Prostate gland (tissue), 2 donors: ENCODE measurements at regions not wholly inside any gene's neighbourhood (a gene's known extent, or its start where the extent isn't known, plus 50 kb on each side); places are given as distances from the start of the nearest gene placed in this dataset.

Source experiments
- DNase-seq: peaks from one replicate; pipeline ENCODE4 v3.0.0-alpha.2; 2019; ENCODE audit warnings: low spot score
- H3K27ac ChIP-seq, 2 donors: fragments of 200-600 bp; sonication (generic); 2 replicates each; pipeline ENCODE4 v1.5.1; 2017 to 2019
- H3K27me3 ChIP-seq: fragments of 200-600 bp; sonication (generic); replicated peaks from 2 replicates; pipeline ENCODE4 v1.5.1; 2019; ENCODE audit not compliant: insufficient read depth
- H3K36me3 ChIP-seq, 2 donors: fragments of 200-600 bp; sonication (generic); 1 replicate in 1 of 2; 2 replicates in 1 of 2; pipeline versions ENCODE4 v1.5.1 to v1.8.1; 2017 to 2019
- H3K4me1 ChIP-seq: fragments of 200-600 bp; sonication (generic); replicated peaks from 2 replicates; pipeline ENCODE4 v1.5.1; 2019
- H3K4me3 ChIP-seq, 2 donors: fragments of 200-600 bp; sonication (generic); 2 replicates each; pipeline ENCODE4 v1.5.1; 2017 to 2019
- H3K9me3 ChIP-seq: fragments of 200-600 bp; sonication (generic); 2 replicates; pipeline ENCODE4 v1.5.1; 2017
- CTCF ChIP-seq, 4 experiments: fragments of 200-600 bp in 2 of 4; fragments of 450-650 bp in 2 of 4; sonication (generic) in 2 of 4; IDR thresholded peaks; 1 replicate in 3 of 4; 2 replicates in 1 of 4; pipeline ENCODE4 v1.5.1; 2016 to 2019; ENCODE audit warnings: antibody characterized with exemption in 4 of 4, mild to moderate bottlenecking in 2 of 4, moderate library complexity in 2 of 4
- POLR2A ChIP-seq: fragments of 450-650 bp; IDR thresholded peaks from one replicate; pipeline ENCODE4 v1.6.1; 2016; ENCODE audit warnings: antibody characterized with exemption, mild to moderate bottlenecking
- POLR2AphosphoS5 ChIP-seq: sonication (generic); formaldehyde crosslinking; IDR thresholded peaks from one replicate; pipeline ENCODE4 v1.6.1; 2017; ENCODE audit warnings: antibody characterized with exemption
- WGBS: methylation state at CpG from one replicate; pipeline ENCODE4 v1.1.5; 2018; 5-methylcytosine and 5-hydroxymethylcytosine counted together
- intact Hi-C: fragments of 100-400 bp; cut with DNase I; formaldehyde crosslinking; loops from one replicate; pipeline ENCODE4 v1.14.2; 2022

- TF ChIP-seq CTCF (IDR thresholded peaks at IDR 0.05) = no peak
- no peak for TF ChIP-seq POLR2AphosphoS5
- TF ChIP-seq POLR2A = no peak
- intact Hi-C loops = no loop called here
These were observed 54.7 kb upstream of the CAB39 start for GRCh38 chr2:230657906-230658305.

DNA sequence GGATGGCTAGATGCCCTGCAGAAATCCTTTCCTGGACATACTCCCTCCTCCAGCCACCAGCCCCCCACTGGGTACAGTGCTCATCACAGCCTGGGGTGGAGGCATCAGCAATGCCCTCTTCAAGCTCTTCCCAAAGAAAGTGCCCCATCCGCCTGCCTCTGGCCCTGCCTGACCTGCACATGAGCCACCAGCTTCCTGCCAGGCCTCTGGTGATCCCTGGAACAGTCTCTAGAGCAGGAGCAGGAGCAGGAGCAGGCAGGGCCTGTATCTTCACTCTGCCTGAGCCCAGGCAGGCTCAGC is 54.1 kb upstream of the CAB39 start:
- intact Hi-C loops = no loop called here
- Histone ChIP-seq H3K4me3 (no peak overlapping the region), H3K36me3 (no peaks in the 10 kb centered on the region), H3K27me3 (no peaks in the 10 kb centered on the region), H3K27ac (no peak overlapping the region), H3K4me1 (no peaks in the 10 kb centered on the region), H3K9me3 (no peaks in the 10 kb centered on the region)
- DNase-seq = no peak
- TF ChIP-seq CTCF (IDR thresholded peaks at IDR 0.05) (no peak), POLR2A (no peak), POLR2AphosphoS5 (no peak)
- WGBS = 80% methylated on average over 1 of the region's 1 CpG

More at GRCh38 chr2:230657906-230658305, 54.7 kb upstream of the CAB39 start:
- Histone ChIP-seq H3K27me3 (no peaks in the 10 kb centered on the region), H3K27ac (no peak overlapping the region), H3K4me3 (no peak overlapping the region), H3K4me1 (no peaks in the 10 kb centered on the region), H3K36me3 (no peaks in the 10 kb centered on the region), H3K9me3 (no peaks in the 10 kb centered on the region)
- 97% methylated on average over 10 of the region's 10 CpGs for WGBS
- no peak for DNase-seq

- TF ChIP-seq CTCF (IDR thresholded peaks at IDR 0.05) (no peak), POLR2A (no peak), POLR2AphosphoS5 (no peak)
- no peak for DNase-seq
- no peak overlapping the region for H3K27ac ChIP-seq
- H3K9me3 ChIP-seq = no peaks in the 10 kb centered on the region
- no peaks in the 10 kb centered on the region for H3K36me3 ChIP-seq
- H3K4me1 ChIP-seq = no peaks in the 10 kb centered on the region
- 81% methylated on average over 11 of the region's 11 CpGs for WGBS
- H3K27me3 ChIP-seq = no peaks in the 10 kb centered on the region
- intact Hi-C loops = no loop called here
- H3K4me3 ChIP-seq = no peak overlapping the region
These were observed 53.6 kb upstream of the CAB39 start for GRCh38 chr2:230658877-230659652.

DNA sequence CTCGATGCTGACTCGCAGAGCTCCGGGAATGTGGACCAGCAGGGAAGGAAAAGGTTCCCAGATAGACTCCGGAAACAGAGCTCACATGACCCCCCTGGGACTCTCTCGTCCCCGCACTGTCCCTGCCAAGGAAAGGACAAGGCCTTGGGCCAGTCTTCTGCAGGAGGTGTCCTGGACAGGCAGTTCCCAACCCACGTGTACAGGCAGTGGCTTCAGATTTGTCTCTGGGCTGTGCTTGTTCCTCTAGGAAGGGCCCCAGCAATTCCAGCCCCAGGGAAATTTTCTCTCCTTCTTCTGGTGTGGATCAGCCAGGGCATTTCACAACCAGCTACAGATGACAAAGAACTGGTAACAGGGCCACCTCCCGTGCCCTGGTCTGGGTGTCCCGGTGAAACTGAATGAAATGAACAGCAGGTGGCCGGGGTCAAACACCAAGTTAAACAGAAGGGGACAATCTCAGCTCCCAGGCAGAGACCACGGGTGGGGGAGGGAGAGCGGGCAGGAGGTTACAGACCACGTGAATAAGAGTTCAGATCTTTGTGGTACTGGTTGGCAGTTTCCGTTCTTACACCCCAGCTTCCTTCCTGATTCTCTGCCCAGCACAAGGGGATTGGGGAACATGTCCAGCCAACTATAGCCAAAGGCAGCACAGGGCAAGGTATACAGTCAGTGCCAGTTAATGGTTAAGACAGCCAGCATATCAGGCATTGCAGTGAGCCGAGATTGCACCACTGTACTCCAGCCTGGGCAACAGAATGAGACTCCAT is 52.2 kb upstream of the CAB39 start:
- intact Hi-C loops = no loop called here

More for the DNA sequence above, 52.2 kb upstream of the CAB39 start:
- TF ChIP-seq CTCF (IDR thresholded peaks at IDR 0.05) (no peak), POLR2AphosphoS5 (no peak), POLR2A (no peak)
- DNase-seq = no peak
- Histone ChIP-seq H3K9me3 (no peaks in the 10 kb centered on the region), H3K27me3 (no peaks in the 10 kb centered on the region), H3K4me1 (no peaks in the 10 kb centered on the region), H3K36me3 (no peaks in the 10 kb centered on the region), H3K27ac (no peak overlapping the region), H3K4me3 (no peak overlapping the region)
- 80% methylated on average over 15 of the region's 15 CpGs for WGBS
